ENCODE measurements at regions not wholly inside any gene's neighbourhood (a gene's known extent, or its start where the extent isn't known, plus 50 kb on each side); places are given as distances from the start of the nearest gene placed in this dataset.

GRCh38 chr2:125243074-125243473 is 1218.0 kb downstream of the CNTNAP5 start:
- no peak for TF ChIP-seq POLR2AphosphoS5 (IDR thresholded peaks at IDR 0.05)
- no peak for TF ChIP-seq POLR2A (IDR thresholded peaks at IDR 0.05)
- no peak for TF ChIP-seq CTCF (IDR thresholded peaks at IDR 0.05)
